H1 (cell line): ENCODE measurements at regions not wholly inside any gene's neighbourhood (a gene's known extent, or its start where the extent isn't known, plus 50 kb on each side); places are given as distances from the start of the nearest gene placed in this dataset.

Source experiments
- CTCF ChIA-PET: fragments of 300-600 bp; sonication (Branson Sonifier 250); formaldehyde crosslinking; loops from one replicate; lab custom pipeline; 2021; ENCODE audit not compliant: partially characterized antibody; lab: Charles Lee
- POLR2A ChIA-PET: fragments of 300-600 bp; sonication (Branson Sonifier 250); formaldehyde crosslinking; loops from one replicate; lab custom pipeline; 2021; ENCODE audit warnings: inconsistent platforms; ENCODE audit not compliant: partially characterized antibody; lab: Charles Lee
- DNase-seq, 2 experiments: peaks; one replicate each; pipeline versions ENCODE4 v3.0.0 to v3.0.0-alpha.2; 2010 to 2022; ENCODE audit warnings: low spot score in 2 of 2, low read depth in 1 of 2, mixed read lengths in 1 of 2
- FAIRE-seq: peaks from 2 replicates; lab custom pipeline; 2011; peaks lifted over from hg19 to GRCh38; lab: Jason Lieb, UNC
- H2AFZ ChIP-seq: 2 replicates; pipeline ENCODE4 v1.8.1; 2012; ENCODE audit warnings: low read length, inconsistent platforms
- H2AK5ac ChIP-seq: 2 replicates; pipeline ENCODE4 v1.6.1; 2013; ENCODE audit warnings: low read depth, low read length
- H2BK120ac ChIP-seq: replicated peaks from 2 replicates; pipeline ENCODE3; 2013; ENCODE audit warnings: low read depth, low read length, inconsistent platforms
- H2BK12ac ChIP-seq: 2 replicates; pipeline ENCODE4 v1.6.1; 2013; ENCODE audit warnings: low read depth, low read length
- H2BK15ac ChIP-seq: 2 replicates; pipeline ENCODE4 v1.6.1; 2013; ENCODE audit warnings: low read length
- H2BK20ac ChIP-seq: 2 replicates; pipeline ENCODE4 v1.6.1; 2013; ENCODE audit warnings: low read length
- H2BK5ac ChIP-seq: 2 replicates; pipeline ENCODE4 v1.6.1; 2013; ENCODE audit warnings: low read depth, low read length
- H3K14ac ChIP-seq: 2 replicates; pipeline ENCODE4 v1.6.1; 2013; ENCODE audit warnings: inconsistent platforms; ENCODE audit not compliant: insufficient read length
- H3K18ac ChIP-seq: 2 replicates; pipeline ENCODE4 v1.6.1; 2013; ENCODE audit warnings: low read length; ENCODE audit errors: extremely low read depth
- H3K23ac ChIP-seq: 2 replicates; pipeline ENCODE4 v1.6.1; 2013; ENCODE audit warnings: inconsistent platforms; ENCODE audit not compliant: insufficient read length
- H3K23me2 ChIP-seq: 2 replicates; pipeline ENCODE4 v1.6.1; 2013; ENCODE audit warnings: low read depth, low read length
- H3K27ac ChIP-seq: 2 replicates; pipeline ENCODE4 v1.6.1; 2011; ENCODE audit warnings: low read depth, low read length, inconsistent platforms
- H3K27me3 ChIP-seq, 4 experiments: replicated peaks in 1 of 4; 1 replicate in 1 of 4; 2 replicates in 3 of 4; pipeline versions ENCODE4 v1.6.1 to v1.8.1; 2011 to 2013; ENCODE audit warnings: low read length in 3 of 4, mild to moderate bottlenecking in 3 of 4, inconsistent platforms in 2 of 4, mixed read lengths in 2 of 4, moderate library complexity in 1 of 4; ENCODE audit not compliant: control insufficient read depth in 3 of 4, insufficient read depth in 3 of 4; ENCODE audit errors: extremely low read depth in 1 of 4
- H3K36me3 ChIP-seq, 4 experiments: 2 replicates each; pipeline versions ENCODE4 v1.6.1 to v1.8.1; 2011 to 2013; ENCODE audit warnings: mild to moderate bottlenecking in 4 of 4, low read length in 3 of 4, moderate library complexity in 2 of 4, control low read depth in 1 of 4, inconsistent platforms in 1 of 4; ENCODE audit not compliant: insufficient read depth in 4 of 4, control insufficient read depth in 2 of 4
- H3K4ac ChIP-seq: replicated peaks from 2 replicates; pipeline ENCODE3; 2013; ENCODE audit warnings: low read length, low read depth, mixed read lengths, inconsistent platforms; ENCODE audit not compliant: insufficient read length
- H3K4me1 ChIP-seq, 4 experiments: replicated peaks in 1 of 4; 1 replicate in 1 of 4; 2 replicates in 3 of 4; pipeline versions ENCODE4 v1.6.1 to v1.8.1; 2011 to 2013; ENCODE audit warnings: low read length in 3 of 4, inconsistent platforms in 2 of 4, mixed read lengths in 1 of 4; ENCODE audit not compliant: insufficient read depth in 4 of 4, control insufficient read depth in 3 of 4
- H3K4me2 ChIP-seq, 2 experiments: 2 replicates each; pipeline versions ENCODE4 v1.6.1 to v1.8.1; 2011 to 2013; ENCODE audit warnings: low read depth in 2 of 2, low read length in 2 of 2, control low read depth in 1 of 2, inconsistent platforms in 1 of 2, mild to moderate bottlenecking in 1 of 2; ENCODE audit not compliant: insufficient read depth in 1 of 2
- H3K4me3 ChIP-seq, 4 experiments: fragments of 200-600, 300-600 bp in 1 of 4; sonication (generic), shearing (Covaris generic), sonication (Bioruptor Twin) in 1 of 4; 2 replicates each; pipeline versions ENCODE4 v1.5.1 to v1.8.1; 2011 to 2016; ENCODE audit warnings: low read length in 4 of 4, low read depth in 3 of 4, control low read depth in 2 of 4, inconsistent platforms in 2 of 4, mild to moderate bottlenecking in 2 of 4, mixed read lengths in 1 of 4, moderate library complexity in 1 of 4; ENCODE audit not compliant: insufficient read depth in 2 of 4; ENCODE audit errors: extremely low read depth in 1 of 4
- H3K56ac ChIP-seq: replicated peaks from 2 replicates; pipeline ENCODE3; 2013; ENCODE audit warnings: low read depth, mild to moderate bottlenecking, mixed read lengths, low read length, inconsistent platforms; ENCODE audit not compliant: insufficient read length
- H3K79me1 ChIP-seq: 2 replicates; pipeline ENCODE4 v1.6.1; 2013; ENCODE audit warnings: low read depth, low read length, control low read depth
- H3K79me2 ChIP-seq, 2 experiments: 2 replicates each; pipeline versions ENCODE4 v1.6.1 to v1.8.1; 2012 to 2013; ENCODE audit warnings: low read length in 2 of 2, mild to moderate bottlenecking in 2 of 2, inconsistent platforms in 1 of 2; ENCODE audit not compliant: insufficient read depth in 2 of 2, control insufficient read depth in 1 of 2
- H3K9ac ChIP-seq, 4 experiments: replicated peaks in 1 of 4; 1 replicate in 1 of 4; 2 replicates in 3 of 4; pipeline versions ENCODE4 v1.6.1 to v1.8.1; 2011 to 2013; ENCODE audit warnings: low read depth in 3 of 4, low read length in 3 of 4, control low read depth in 2 of 4, mild to moderate bottlenecking in 2 of 4, moderate library complexity in 2 of 4, inconsistent platforms in 1 of 4; ENCODE audit errors: extremely low read depth in 1 of 4
- H3K9me3 ChIP-seq, 2 experiments: 2 replicates each; pipeline versions ENCODE4 v1.6.1 to v1.8.1; 2012 to 2013; ENCODE audit warnings: mild to moderate bottlenecking in 2 of 2, moderate library complexity in 2 of 2, control low read depth in 1 of 2, inconsistent platforms in 1 of 2, low read depth in 1 of 2, low read length in 1 of 2, mixed read lengths in 1 of 2; ENCODE audit not compliant: insufficient read depth in 2 of 2
- H4K20me1 ChIP-seq, 2 experiments: replicated peaks in 1 of 2; 2 replicates each; pipeline versions ENCODE3 to v1.8.1; 2011 to 2013; ENCODE audit warnings: inconsistent platforms in 2 of 2, low read length in 2 of 2, mild to moderate bottlenecking in 1 of 2; ENCODE audit not compliant: insufficient read depth in 2 of 2, control insufficient read depth in 1 of 2
- H4K5ac ChIP-seq: 2 replicates; pipeline ENCODE4 v1.6.1; 2013; ENCODE audit warnings: low read length, low read depth, mixed read lengths, inconsistent platforms; ENCODE audit not compliant: insufficient read length
- H4K8ac ChIP-seq: 2 replicates; pipeline ENCODE4 v1.8.0; 2013; ENCODE audit warnings: mild to moderate bottlenecking, moderate library complexity, low read length, inconsistent platforms; ENCODE audit not compliant: insufficient read depth; ENCODE audit errors: extremely low read depth
- H4K91ac ChIP-seq: replicated peaks from 2 replicates; pipeline ENCODE3; 2013; ENCODE audit warnings: low read length, mixed read lengths, inconsistent platforms; ENCODE audit not compliant: insufficient read length
- CEBPB ChIP-seq: IDR thresholded peaks from 2 replicates; pipeline ENCODE4 v1.6.1; 2012; ENCODE audit warnings: low read depth, low read length
- EGR1 ChIP-seq: IDR thresholded peaks from 2 replicates; pipeline ENCODE4 v1.6.1; 2011; ENCODE audit warnings: low read depth, low read length, borderline replicate concordance
- EP300 ChIP-seq, 2 experiments: IDR thresholded peaks; 1 replicate in 1 of 2; 2 replicates in 1 of 2; pipeline ENCODE4 v1.6.1; 2011 to 2012; ENCODE audit warnings: low read depth in 2 of 2, low read length in 2 of 2, mild to moderate bottlenecking in 2 of 2, borderline replicate concordance in 1 of 2, inconsistent platforms in 1 of 2, moderate library complexity in 1 of 2
- HDAC2 ChIP-seq, 2 experiments: fragments of 300-600 bp in 1 of 2; sonication (generic) in 1 of 2; IDR thresholded peaks; 2 replicates each; pipeline ENCODE4 v1.6.1; 2011 to 2012; ENCODE audit warnings: low read depth in 2 of 2, low read length in 2 of 2, mild to moderate bottlenecking in 2 of 2, moderate library complexity in 2 of 2, borderline replicate concordance in 1 of 2, inconsistent platforms in 1 of 2
- JUND ChIP-seq: IDR thresholded peaks from 2 replicates; pipeline ENCODE4 v1.6.1; 2011; ENCODE audit warnings: mild to moderate bottlenecking, improper control_type of control experiment, low read length
- KDM5A ChIP-seq: fragments of 200-600 bp; IDR thresholded peaks from 2 replicates; pipeline ENCODE4 v1.7.1; 2012; ENCODE audit warnings: mild to moderate bottlenecking, low read length, inconsistent platforms, mixed read lengths
- POLR2A ChIP-seq, 2 experiments: IDR thresholded peaks; 1 replicate in 1 of 2; 2 replicates in 1 of 2; pipeline ENCODE4 v1.6.1; 2011; ENCODE audit warnings: low read depth in 2 of 2, low read length in 2 of 2, mild to moderate bottlenecking in 2 of 2; ENCODE audit errors: control extremely low read depth in 1 of 2
- POU5F1 ChIP-seq: IDR thresholded peaks from 2 replicates; pipeline ENCODE4 v1.6.1; 2011; ENCODE audit warnings: low read depth, mild to moderate bottlenecking, low read length, moderate library complexity
- RFX5 ChIP-seq: IDR thresholded peaks from 2 replicates; pipeline ENCODE4 v1.6.1; 2011; ENCODE audit warnings: low read depth, low read length, improper control_type of control experiment, borderline replicate concordance
- SIN3A ChIP-seq, 2 experiments: IDR thresholded peaks in 1 of 2; conservative IDR thresholded peaks in 1 of 2; 2 replicates each; pipeline ENCODE4 v1.6.1; 2011 to 2012; ENCODE audit warnings: low read length in 2 of 2, improper control_type of control experiment in 1 of 2, low read depth in 1 of 2, mild to moderate bottlenecking in 1 of 2
- SIX5 ChIP-seq: IDR thresholded peaks from 2 replicates; pipeline ENCODE4 v1.6.1; 2011; ENCODE audit warnings: mild to moderate bottlenecking, low read depth, low read length
- SP2 ChIP-seq: IDR thresholded peaks from 2 replicates; pipeline ENCODE4 v1.6.1; 2012; ENCODE audit warnings: mild to moderate bottlenecking, low read length, inconsistent platforms
- YY1 ChIP-seq: IDR thresholded peaks from 2 replicates; pipeline ENCODE4 v1.6.1; 2011; ENCODE audit warnings: low read depth, mild to moderate bottlenecking, low read length
- WGBS, 2 experiments: shearing (Covaris generic) in 1 of 2; methylation state at CpG; one replicate each; pipeline versions ENCODE4 v1.1.6 to v1.1.7; 2013 to 2015; ENCODE audit warnings: low lambda C conversion rate in 2 of 2, mixed read lengths in 2 of 2, inconsistent platforms in 1 of 2, low coverage in 1 of 2, missing lambda C conversion rate in 1 of 2; ENCODE audit not compliant: insufficient replicate concordance in 2 of 2, insufficient coverage in 1 of 2, insufficient read length in 1 of 2; ENCODE audit errors: extremely low coverage in 1 of 2, missing lambda C conversion rate in 1 of 2; 5-methylcytosine and 5-hydroxymethylcytosine counted together

DNA sequence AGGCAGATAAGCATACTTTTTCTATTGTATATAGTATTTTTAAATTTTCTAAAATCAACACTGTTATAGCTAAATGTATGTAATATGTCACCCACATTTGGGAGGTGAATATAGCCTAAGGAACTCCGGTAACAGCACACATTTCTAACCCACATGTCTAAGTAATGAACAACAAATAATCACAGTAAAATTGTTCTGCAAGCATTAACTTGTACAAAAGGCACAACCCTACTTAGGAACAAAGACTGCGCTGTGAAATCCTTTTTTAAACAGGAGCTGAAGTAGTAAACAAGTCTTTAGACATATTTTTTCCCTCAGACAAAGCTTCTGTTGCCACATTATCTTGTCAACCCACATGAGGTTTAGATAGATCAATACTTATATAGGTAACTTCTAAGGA, 872.4 kb upstream of the SLC35B3 start:
- Histone ChIP-seq H3K36me3 (no peaks in the 10 kb centered on the region), H3K4me2 (no peak overlapping the region), H2BK12ac (no peak overlapping the region), H3K23me2 (no peaks in the 10 kb centered on the region), H3K4me1 (no peaks in the 10 kb centered on the region; a peak in 1 of 7 replicates), H3K4me3 (no peak overlapping the region), H4K91ac (no peak overlapping the region), H3K27me3 (no peaks in the 10 kb centered on the region), H4K8ac (no peak overlapping the region), H2BK20ac (no peak overlapping the region), H4K20me1 (no peaks in the 10 kb centered on the region), H2AFZ (no peak overlapping the region), H2AK5ac (no peak overlapping the region), H3K79me2 (no peaks in the 10 kb centered on the region), H2BK120ac (no peak overlapping the region), H3K56ac (no peak overlapping the region), H2BK5ac (no peak overlapping the region), H3K79me1 (no peaks in the 10 kb centered on the region), H3K14ac (no peak overlapping the region), H4K5ac (no peak overlapping the region), H3K9me3 (no peaks in the 10 kb centered on the region; a peak in 1 of 4 replicates), H2BK15ac (no peak overlapping the region), H3K27ac (no peak overlapping the region), H3K18ac (no peak overlapping the region), H3K23ac (no peak overlapping the region), H3K4ac (no peak overlapping the region), H3K9ac (no peak overlapping the region)
- FAIRE-seq (no peak), DNase-seq (no peak)
- ChIA-PET CTCF (interaction anchor here (0.8 kb wide), 1 partner anchor 8 kb away, joined by 3 read pairs; no protein-coding TSS in a partner anchor), POLR2A (no interaction called here)
- no peak for TF ChIP-seq POU5F1
- TF ChIP-seq SP2, result no peak
- no peak for TF ChIP-seq JUND
- TF ChIP-seq SIN3A (conservative IDR thresholded peaks at IDR 0.05 in 1 of 2, IDR thresholded peaks at IDR 0.05 in 1 of 2; ENCODE audit: low read depth in 1 of 2, low read length in 2 of 2), result no peak
- TF ChIP-seq KDM5A, result no peak
- no peak for TF ChIP-seq SIX5
- TF ChIP-seq POLR2A (IDR thresholded peaks at IDR 0.05; ENCODE audit: control extremely low read depth in 1 of 2, low read depth in 2 of 2, low read length in 2 of 2), result no peak
- TF ChIP-seq RFX5, result no peak
- no peak for TF ChIP-seq HDAC2 (IDR thresholded peaks at IDR 0.05; ENCODE audit: borderline replicate concordance in 1 of 2, low read depth in 2 of 2, low read length in 2 of 2)
- no peak for TF ChIP-seq EGR1
- TF ChIP-seq YY1, result no peak
- TF ChIP-seq CEBPB, result no peak
- no peak for TF ChIP-seq EP300 (IDR thresholded peaks at IDR 0.05; ENCODE audit: borderline replicate concordance in 1 of 2, low read depth in 2 of 2, low read length in 2 of 2)
- WGBS, 2 experiments, result 94% methylated on average over 2 of the region's 2 CpGs; no CpG with 5 or more reads in 1 of the 2 experiments
